ENCODE measurements at regions not wholly inside any gene's neighbourhood (a gene's known extent, or its start where the extent isn't known, plus 50 kb on each side); places are given as distances from the start of the nearest gene placed in this dataset.

DNA sequence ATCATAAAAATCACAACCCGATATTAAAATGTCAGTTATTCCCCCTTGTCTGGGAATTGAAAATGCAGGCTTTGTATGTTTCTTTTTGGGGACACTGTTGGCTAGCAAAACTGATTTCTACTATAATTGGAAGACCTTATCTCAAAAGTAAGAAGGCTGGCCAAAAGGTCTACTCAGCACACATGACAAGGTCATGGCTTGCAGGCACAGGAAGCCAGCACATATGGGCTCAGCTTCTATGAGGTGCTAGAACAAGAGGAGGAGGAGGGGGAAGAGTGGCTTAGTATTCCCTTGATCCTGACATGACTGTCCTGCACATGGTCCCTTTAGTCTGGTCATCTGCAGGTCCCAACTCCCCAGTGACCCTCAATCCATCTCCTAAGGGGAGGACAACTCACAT lies 681.2 kb downstream of the SQOR start:
- ATAC-seq: no peak
- DNase-seq: no peak
- H3K27ac ChIP-seq: no peak overlapping the region
- H3K4me3 ChIP-seq: no peak overlapping the region
- H3K4me1 ChIP-seq: no peaks in the 10 kb centered on the region
- intact Hi-C loops (cut with DNase I): no loop called here
- H3K27me3 ChIP-seq (ENCODE audit: low read depth): peaks cover 4% of the 10 kb centered on the region
- TF ChIP-seq, protein P1, sequence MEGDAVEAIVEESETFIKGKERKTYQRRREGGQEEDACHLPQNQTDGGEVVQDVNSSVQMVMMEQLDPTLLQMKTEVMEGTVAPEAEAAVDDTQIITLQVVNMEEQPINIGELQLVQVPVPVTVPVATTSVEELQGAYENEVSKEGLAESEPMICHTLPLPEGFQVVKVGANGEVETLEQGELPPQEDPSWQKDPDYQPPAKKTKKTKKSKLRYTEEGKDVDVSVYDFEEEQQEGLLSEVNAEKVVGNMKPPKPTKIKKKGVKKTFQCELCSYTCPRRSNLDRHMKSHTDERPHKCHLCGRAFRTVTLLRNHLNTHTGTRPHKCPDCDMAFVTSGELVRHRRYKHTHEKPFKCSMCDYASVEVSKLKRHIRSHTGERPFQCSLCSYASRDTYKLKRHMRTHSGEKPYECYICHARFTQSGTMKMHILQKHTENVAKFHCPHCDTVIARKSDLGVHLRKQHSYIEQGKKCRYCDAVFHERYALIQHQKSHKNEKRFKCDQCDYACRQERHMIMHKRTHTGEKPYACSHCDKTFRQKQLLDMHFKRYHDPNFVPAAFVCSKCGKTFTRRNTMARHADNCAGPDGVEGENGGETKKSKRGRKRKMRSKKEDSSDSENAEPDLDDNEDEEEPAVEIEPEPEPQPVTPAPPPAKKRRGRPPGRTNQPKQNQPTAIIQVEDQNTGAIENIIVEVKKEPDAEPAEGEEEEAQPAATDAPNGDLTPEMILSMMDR (IDR thresholded peaks at IDR 0.05): no peak
- H3K9me3 ChIP-seq: no peaks in the 10 kb centered on the region
- H3K36me3 ChIP-seq: no peaks in the 10 kb centered on the region

DNA sequence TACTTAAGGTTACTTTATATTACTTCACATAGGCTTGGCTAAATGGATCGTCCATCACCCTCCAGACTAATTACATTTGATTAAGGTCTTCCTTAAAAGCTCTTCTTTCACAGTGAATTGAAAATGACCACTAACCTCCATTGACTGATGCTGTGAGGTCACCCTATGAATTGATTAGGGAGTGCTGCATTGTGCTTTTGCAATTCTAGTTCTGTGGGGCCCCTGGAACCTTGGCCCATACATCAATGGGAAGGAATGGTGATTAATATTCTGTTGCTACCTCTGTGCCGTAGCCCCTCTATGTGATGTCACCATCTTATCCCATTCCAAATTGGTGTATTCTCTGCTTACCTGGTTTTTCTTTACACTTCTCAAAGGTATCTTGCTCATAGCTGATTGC lies 682.2 kb downstream of the SQOR start:
- TF ChIP-seq, protein P1 (IDR thresholded peaks at IDR 0.05): no peak
- no peaks in the 10 kb centered on the region for H3K36me3 ChIP-seq
- H3K27me3 ChIP-seq (ENCODE audit: low read depth): no peaks in the 10 kb centered on the region
- no peak overlapping the region for H3K27ac ChIP-seq
- H3K4me3 ChIP-seq: no peak overlapping the region
- H3K4me1 ChIP-seq: no peaks in the 10 kb centered on the region
- ATAC-seq (no peak), DNase-seq (no peak)
- H3K9me3 ChIP-seq: no peaks in the 10 kb centered on the region
- intact Hi-C loops (cut with DNase I): no loop called here

DNA sequence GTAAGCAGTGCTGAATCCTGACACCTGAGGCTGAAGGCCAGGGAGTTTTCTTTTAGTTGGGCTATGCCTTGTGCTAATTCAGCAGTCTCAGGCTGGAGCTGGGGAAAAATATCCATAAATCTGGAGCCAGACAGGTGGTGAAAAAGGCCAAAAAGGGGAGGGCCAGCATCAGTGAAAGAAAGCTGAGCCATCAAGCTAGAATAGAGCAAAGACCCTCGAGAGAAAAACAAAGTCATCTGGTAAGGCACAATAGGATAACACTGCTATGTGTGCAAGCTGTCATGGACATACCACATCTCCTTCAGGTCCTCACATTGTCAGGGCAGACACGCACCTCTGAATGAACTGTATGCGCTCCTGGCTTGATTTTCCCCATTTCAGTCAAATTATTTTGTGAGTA lies 687.9 kb downstream of the SQOR start:
- Histone ChIP-seq H3K27ac (no peak overlapping the region), H3K36me3 (no peaks in the 10 kb centered on the region), H3K9me3 (no peaks in the 10 kb centered on the region), H3K4me3 (no peak overlapping the region), H3K27me3 (ENCODE audit: low read depth) (no peaks in the 10 kb centered on the region), H3K4me1 (no peaks in the 10 kb centered on the region)
- DNase-seq (no peak), ATAC-seq (no peak)
- TF ChIP-seq, protein P1 (IDR thresholded peaks at IDR 0.05): no peak
- intact Hi-C loops (cut with DNase I): no loop called here

DNA sequence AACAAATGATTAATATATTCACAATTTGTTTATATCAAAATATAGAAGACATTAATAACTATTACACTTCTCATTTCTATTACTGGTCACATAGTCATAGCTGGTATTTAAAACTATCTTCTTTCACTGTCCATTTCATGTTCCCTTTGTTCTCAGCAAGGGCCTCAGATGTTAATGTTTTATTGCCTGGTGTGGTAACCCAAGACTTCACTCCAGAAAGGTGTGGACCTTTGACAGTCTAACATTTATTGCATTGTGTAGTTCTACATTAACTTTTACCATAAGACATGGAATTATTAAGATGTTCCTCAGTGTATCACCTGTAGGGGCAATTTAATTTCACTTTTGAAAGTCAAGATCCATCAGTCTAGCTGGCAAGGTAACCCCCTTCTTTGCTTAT lies 691.3 kb downstream of the SQOR start:
- intact Hi-C loops (cut with DNase I): no loop called here
- Histone ChIP-seq H3K36me3 (no peaks in the 10 kb centered on the region), H3K4me1 (no peaks in the 10 kb centered on the region), H3K27ac (no peak overlapping the region), H3K9me3 (no peaks in the 10 kb centered on the region), H3K4me3 (no peak overlapping the region), H3K27me3 (ENCODE audit: low read depth) (no peaks in the 10 kb centered on the region)
- ATAC-seq: no peak
- DNase-seq: no peak
- TF ChIP-seq, protein P1 (IDR thresholded peaks at IDR 0.05): no peak

DNA sequence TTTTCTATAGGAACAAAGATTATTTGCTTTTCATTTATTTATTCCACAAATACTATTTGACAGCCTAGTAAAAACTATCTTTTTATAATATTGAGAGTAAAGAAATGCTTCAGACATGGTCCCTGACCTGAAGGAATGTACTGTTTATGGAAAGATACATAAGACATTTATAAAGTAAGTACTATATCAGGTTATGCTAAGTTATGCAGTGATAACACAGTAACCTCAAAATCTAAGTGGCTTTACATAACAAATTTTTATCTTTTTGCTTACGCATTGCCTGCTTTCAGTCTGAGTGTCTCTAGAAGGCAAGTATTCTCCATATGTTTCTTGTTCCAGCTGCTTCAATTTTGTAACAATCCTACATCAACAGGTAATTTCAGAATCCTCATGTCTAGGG lies 694.0 kb downstream of the SQOR start:
- ATAC-seq (no peak), DNase-seq (no peak)

More for the DNA sequence above, 694.0 kb downstream of the SQOR start:
- H3K36me3 ChIP-seq: no peaks in the 10 kb centered on the region
- no peaks in the 10 kb centered on the region for H3K27me3 ChIP-seq (ENCODE audit: low read depth)
- H3K4me1 ChIP-seq: no peaks in the 10 kb centered on the region
- TF ChIP-seq, protein P1 (IDR thresholded peaks at IDR 0.05): no peak
- H3K9me3 ChIP-seq: no peaks in the 10 kb centered on the region
- H3K27ac ChIP-seq: no peak overlapping the region
- H3K4me3 ChIP-seq: no peak overlapping the region
- intact Hi-C loops (cut with DNase I): no loop called here

Data from lower lobe of right lung (tissue), 2 donors.